ENCODE measurements at regions not wholly inside any gene's neighbourhood (a gene's known extent, or its start where the extent isn't known, plus 50 kb on each side); places are given as distances from the start of the nearest gene placed in this dataset.

GRCh38 chr16:86224126-86224525, 286.2 kb upstream of the FOXF1 start:
- no peaks in the 10 kb centered on the region for H3K9me3 Mint-ChIP-seq
- H3K36me3 Mint-ChIP-seq = no peaks in the 10 kb centered on the region
- peak in 1 of 2 experiments; percentile 34 for DNase-seq (ENCODE audit: low spot score in 2 of 2, unreplicated experiment in 2 of 2)
- no peak overlapping the region for H3K4me3 Mint-ChIP-seq
- peaks cover 38% of the 10 kb centered on the region for H3K4me1 Mint-ChIP-seq
- no peak overlapping the region for H3K27ac Mint-ChIP-seq
- peaks cover 75% of the 10 kb centered on the region for H3K27me3 Mint-ChIP-seq (ENCODE audit: low read depth)
- TF ChIP-seq CTCF (IDR thresholded peaks at IDR 0.05; ENCODE audit: unreplicated experiment) = no peak

GRCh38 chr16:86224629-86225028, 285.7 kb upstream of the FOXF1 start:
- peaks cover 75% of the 10 kb centered on the region for H3K27me3 Mint-ChIP-seq (ENCODE audit: low read depth)
- DNase-seq (ENCODE audit: low spot score in 2 of 2, unreplicated experiment in 2 of 2) = peak in 1 of 2 experiments; percentile 24
- no peaks in the 10 kb centered on the region for H3K36me3 Mint-ChIP-seq
- H3K4me1 Mint-ChIP-seq = peaks cover 35% of the 10 kb centered on the region
- no peak for TF ChIP-seq CTCF (IDR thresholded peaks at IDR 0.05; ENCODE audit: unreplicated experiment)
- no peaks in the 10 kb centered on the region for H3K9me3 Mint-ChIP-seq
- no peak overlapping the region for H3K27ac Mint-ChIP-seq
- H3K4me3 Mint-ChIP-seq = no peak overlapping the region

DNA sequence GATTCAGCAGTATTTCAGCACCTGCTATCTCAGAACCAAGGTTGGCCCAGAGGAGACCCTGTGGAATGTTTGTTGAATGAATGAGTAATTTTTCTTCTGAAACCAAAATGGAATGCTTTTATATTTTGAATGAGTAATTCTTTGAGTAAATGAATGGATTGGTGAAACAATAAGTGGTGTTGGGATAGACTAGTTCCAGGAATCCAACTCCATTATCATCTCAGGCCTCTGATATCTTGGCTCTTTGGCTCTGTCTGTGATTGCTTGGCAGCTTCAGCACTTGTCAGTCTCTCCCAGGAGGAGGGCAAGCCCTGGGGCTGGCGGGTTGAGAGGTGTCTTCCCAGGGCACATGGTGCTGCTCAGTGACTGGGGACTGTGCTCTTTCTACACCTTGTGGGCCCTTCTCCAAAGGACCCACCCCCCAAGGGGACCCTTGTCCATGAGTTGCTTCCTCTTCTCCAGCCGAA, 284.4 kb upstream of the FOXF1 start:
- peaks cover 68% of the 10 kb centered on the region for H3K27me3 Mint-ChIP-seq (ENCODE audit: low read depth)
- peaks cover 24% of the 10 kb centered on the region for H3K4me1 Mint-ChIP-seq
- no peak overlapping the region for H3K4me3 Mint-ChIP-seq
- peak in 1 of 2 experiments; percentile 24 for DNase-seq (ENCODE audit: low spot score in 2 of 2, unreplicated experiment in 2 of 2)
- H3K9me3 Mint-ChIP-seq = no peaks in the 10 kb centered on the region
- TF ChIP-seq CTCF (IDR thresholded peaks at IDR 0.05; ENCODE audit: unreplicated experiment) = no peak
- no peak overlapping the region for H3K27ac Mint-ChIP-seq
- H3K36me3 Mint-ChIP-seq = no peaks in the 10 kb centered on the region

DNA sequence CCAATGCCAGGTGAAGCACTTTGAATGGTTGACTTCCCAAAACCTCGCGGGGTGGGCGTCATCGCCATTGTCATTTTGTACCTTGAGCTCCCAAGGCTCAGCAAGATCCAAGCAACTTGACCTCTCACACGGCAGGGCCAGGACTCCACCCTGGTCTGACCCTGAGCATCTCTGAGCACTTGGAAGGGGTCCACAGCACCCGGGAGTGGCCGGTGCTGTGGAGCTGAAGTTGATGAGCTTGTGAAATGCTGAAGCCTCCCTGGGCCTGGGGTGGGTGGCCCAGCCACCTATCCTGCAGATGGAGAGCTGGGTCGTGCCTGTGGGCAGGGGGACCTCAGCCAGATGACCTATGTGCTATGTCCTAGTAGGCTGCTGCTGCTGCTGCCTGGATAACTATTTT, 283.3 kb upstream of the FOXF1 start:
- Mint-ChIP-seq H3K4me1 (peaks cover 16% of the 10 kb centered on the region), H3K9me3 (no peaks in the 10 kb centered on the region), H3K27me3 (ENCODE audit: low read depth) (peaks cover 64% of the 10 kb centered on the region), H3K36me3 (no peaks in the 10 kb centered on the region), H3K4me3 (no peak overlapping the region), H3K27ac (no peak overlapping the region)
- TF ChIP-seq CTCF (IDR thresholded peaks at IDR 0.05; ENCODE audit: unreplicated experiment) = no peak
- peak in 1 of 2 experiments; percentile 27 for DNase-seq (ENCODE audit: low spot score in 2 of 2, unreplicated experiment in 2 of 2)

DNA sequence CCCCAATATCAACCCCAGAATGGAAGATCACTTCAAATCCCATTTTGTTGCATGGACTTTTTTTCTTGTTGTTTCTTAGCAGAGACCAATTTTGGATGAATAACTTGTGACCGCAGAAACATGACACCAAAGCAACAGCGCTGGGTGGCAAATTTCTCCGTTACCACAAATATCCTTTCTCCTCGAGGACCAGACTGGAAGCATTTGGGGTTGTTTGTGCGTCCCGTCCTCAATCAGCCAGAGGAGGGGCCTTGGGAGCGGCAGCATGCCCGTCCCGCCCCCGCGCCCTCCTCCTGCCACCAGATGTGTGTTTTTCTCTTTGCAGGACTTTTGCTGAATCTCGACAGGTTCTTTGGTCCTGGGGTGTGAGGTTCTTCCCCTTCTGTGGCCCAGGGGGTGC, 282.5 kb upstream of the FOXF1 start:
- no peak for DNase-seq (ENCODE audit: low spot score in 2 of 2, unreplicated experiment in 2 of 2)
- TF ChIP-seq CTCF (IDR thresholded peaks at IDR 0.05; ENCODE audit: unreplicated experiment) = no peak
- Mint-ChIP-seq H3K27me3 (ENCODE audit: low read depth) (peaks cover 59% of the 10 kb centered on the region), H3K4me3 (no peak overlapping the region), H3K36me3 (no peaks in the 10 kb centered on the region), H3K4me1 (peaks cover 9% of the 10 kb centered on the region), H3K27ac (no peak overlapping the region), H3K9me3 (peaks cover under 1% of the 10 kb centered on the region)

DNA sequence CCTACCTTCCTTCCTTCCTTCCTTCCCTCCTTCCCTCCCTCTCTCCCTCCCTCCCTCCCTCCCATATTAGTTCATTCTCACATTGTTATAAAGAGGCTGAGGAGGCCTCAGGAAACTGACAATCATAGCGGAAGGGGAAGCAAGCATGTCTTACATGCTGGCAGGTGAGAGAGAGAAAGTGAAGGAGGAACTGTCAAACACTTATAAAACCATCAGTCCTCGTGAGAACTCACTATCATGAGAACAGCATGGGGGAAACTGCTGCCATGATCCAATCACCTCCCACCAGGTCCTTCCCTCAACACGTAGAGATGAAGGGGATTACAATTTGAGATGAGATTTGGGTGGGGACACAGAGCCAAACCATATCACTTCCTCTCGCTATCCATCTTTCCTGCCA, 281.6 kb upstream of the FOXF1 start:
- H3K9me3 Mint-ChIP-seq = peaks cover 4% of the 10 kb centered on the region
- no peak for DNase-seq (ENCODE audit: low spot score in 2 of 2, unreplicated experiment in 2 of 2)
- TF ChIP-seq CTCF (IDR thresholded peaks at IDR 0.05; ENCODE audit: unreplicated experiment) = no peak
- H3K36me3 Mint-ChIP-seq = no peaks in the 10 kb centered on the region
- peaks cover under 1% of the 10 kb centered on the region for H3K4me1 Mint-ChIP-seq
- no peak overlapping the region for H3K4me3 Mint-ChIP-seq
- peaks cover 54% of the 10 kb centered on the region for H3K27me3 Mint-ChIP-seq (ENCODE audit: low read depth)
- no peak overlapping the region for H3K27ac Mint-ChIP-seq

Measured in mesothelial cell of epicardium (in vitro differentiated cells).